Cardiac fibroblast (primary cell): ENCODE measurements at regions not wholly inside any gene's neighbourhood (a gene's known extent, or its start where the extent isn't known, plus 50 kb on each side); places are given as distances from the start of the nearest gene placed in this dataset.

Experiments used
- DNase-seq, 2 donors: peaks; one replicate each; pipeline versions ENCODE4 v3.0.0 to v3.0.0-alpha.2; 2010; ENCODE audit warnings: low read depth in 2 of 2
- H3K4me3 ChIP-seq, 2 donors: replicated peaks in 1 of 2; 1 replicate in 1 of 2; 2 replicates in 1 of 2; pipeline ENCODE4 v1.5.1; 2011; ENCODE audit warnings: low read depth in 2 of 2, low read length in 2 of 2, mild to moderate bottlenecking in 2 of 2, moderate library complexity in 1 of 2
- TF ChIP-seq, protein P1 (sequence below): IDR thresholded peaks from one replicate; pipeline ENCODE4 v1.5.1; 2011; ENCODE audit warnings: low read depth, mild to moderate bottlenecking, low read length, inconsistent platforms

DNA sequence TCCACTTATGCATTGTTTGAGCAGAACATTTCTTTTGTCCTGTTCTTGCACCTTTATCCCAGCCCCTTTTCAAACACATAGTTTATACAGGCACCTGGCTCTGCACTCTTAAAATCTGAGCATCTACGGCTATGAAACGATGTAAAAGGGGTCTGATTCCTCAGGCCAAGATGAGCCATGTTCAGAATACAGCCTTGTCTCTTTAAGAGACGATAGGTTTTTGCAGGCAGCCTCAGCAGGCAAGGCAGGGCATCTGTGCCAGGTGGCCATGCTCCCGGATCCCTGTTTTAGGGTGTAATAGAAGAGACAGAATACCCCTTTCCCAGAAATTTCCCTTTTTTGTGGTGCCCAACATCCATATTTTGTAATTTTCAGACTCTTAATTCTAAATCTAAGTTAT, 89.1 kb upstream of the NFIB start:
- no peak overlapping the region for H3K4me3 ChIP-seq
- TF ChIP-seq, protein P1, sequence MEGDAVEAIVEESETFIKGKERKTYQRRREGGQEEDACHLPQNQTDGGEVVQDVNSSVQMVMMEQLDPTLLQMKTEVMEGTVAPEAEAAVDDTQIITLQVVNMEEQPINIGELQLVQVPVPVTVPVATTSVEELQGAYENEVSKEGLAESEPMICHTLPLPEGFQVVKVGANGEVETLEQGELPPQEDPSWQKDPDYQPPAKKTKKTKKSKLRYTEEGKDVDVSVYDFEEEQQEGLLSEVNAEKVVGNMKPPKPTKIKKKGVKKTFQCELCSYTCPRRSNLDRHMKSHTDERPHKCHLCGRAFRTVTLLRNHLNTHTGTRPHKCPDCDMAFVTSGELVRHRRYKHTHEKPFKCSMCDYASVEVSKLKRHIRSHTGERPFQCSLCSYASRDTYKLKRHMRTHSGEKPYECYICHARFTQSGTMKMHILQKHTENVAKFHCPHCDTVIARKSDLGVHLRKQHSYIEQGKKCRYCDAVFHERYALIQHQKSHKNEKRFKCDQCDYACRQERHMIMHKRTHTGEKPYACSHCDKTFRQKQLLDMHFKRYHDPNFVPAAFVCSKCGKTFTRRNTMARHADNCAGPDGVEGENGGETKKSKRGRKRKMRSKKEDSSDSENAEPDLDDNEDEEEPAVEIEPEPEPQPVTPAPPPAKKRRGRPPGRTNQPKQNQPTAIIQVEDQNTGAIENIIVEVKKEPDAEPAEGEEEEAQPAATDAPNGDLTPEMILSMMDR = no peak
- DNase-seq = no peak

DNA sequence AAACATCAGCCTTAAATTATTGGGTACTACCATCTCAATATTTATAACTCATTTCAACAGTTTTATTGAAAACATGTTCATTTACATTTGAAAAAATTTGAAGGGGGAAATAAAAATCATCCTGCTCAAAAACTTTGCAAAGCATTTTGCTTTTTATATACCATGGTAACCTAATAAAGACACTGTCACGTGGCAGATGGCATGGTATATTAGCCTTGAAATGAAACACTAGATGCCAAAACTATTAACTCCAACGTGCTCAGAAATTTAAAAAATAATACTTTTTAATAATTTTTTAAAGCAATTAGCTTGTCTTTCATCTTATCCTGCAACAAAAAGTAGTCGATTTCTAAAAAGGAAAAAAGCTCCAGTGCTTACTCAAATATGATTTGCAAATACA, 88.6 kb upstream of the NFIB start:
- DNase-seq = no peak
- TF ChIP-seq, protein P1 = no peak
- H3K4me3 ChIP-seq = no peak overlapping the region

GRCh38 chr9:14401911-14402310, 88.0 kb upstream of the NFIB start:
- TF ChIP-seq, protein P1 = no peak
- no peak overlapping the region for H3K4me3 ChIP-seq
- DNase-seq = no peak

GRCh38 chr9:14400658-14400995, 86.7 kb upstream of the NFIB start:
- H3K4me3 ChIP-seq = peak overlapping the region in 1 of 2 donors; percentile 29
- TF ChIP-seq, protein P1 = peak; percentile 67
- peak; percentile 97 to 98 for DNase-seq

GRCh38 chr9:14399756-14400657, 86.1 kb upstream of the NFIB start:
- H3K4me3 ChIP-seq = peak overlapping the region in 1 of 2 donors; percentile 29
- DNase-seq = peak; percentile 34 to 42
- TF ChIP-seq, protein P1 = no peak

DNA sequence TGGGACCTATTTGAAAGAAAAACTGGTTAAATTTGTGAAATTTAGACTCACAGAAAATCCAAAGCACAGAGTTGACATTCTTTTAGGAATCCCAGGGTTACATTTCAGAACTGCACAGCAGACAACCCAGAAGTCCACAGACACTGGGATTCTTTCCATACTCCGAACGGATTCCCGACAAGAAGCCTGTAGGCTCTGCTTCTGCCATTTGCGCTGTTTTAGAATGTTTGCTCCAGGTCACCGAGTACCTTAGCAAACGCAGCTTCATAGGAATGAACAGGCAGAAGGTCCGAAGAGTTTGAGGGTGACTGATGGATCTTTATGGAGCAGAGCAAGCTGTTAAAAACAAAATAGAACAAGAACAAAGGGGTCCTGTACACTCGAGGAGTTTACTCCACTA, 84.5 kb upstream of the NFIB start:
- no peak for DNase-seq
- TF ChIP-seq, protein P1 = no peak
- no peak overlapping the region for H3K4me3 ChIP-seq
